ENCODE measurements at regions not wholly inside any gene's neighbourhood (a gene's known extent, or its start where the extent isn't known, plus 50 kb on each side); places are given as distances from the start of the nearest gene placed in this dataset.
"Not testable (repeated sequence)": the region's sequence is repeated elsewhere in the genome, so short reads cannot be mapped to it uniquely, and the experiment has no call there.

DNA sequence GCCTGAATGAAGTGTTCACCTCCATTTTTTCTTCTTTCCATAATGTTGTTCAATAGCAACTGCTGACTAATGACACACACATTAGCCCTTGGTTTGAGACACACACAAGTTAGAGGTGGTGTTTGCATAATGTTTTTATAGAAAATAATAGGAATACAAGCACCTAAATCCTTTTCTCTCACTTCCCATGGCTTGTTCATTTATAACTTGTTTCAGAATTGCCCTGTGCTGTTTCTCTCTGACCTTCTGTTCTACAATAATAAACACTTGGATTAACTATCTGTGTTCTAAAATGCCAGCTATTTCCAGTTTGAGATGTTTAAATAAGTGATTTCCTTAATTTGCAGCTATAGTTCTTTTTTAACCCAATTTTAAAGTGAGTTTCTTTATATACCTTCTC is 525.1 kb upstream of the ROBO2 start:
- no peak for DNase-seq (ENCODE audit: low spot score)

DNA sequence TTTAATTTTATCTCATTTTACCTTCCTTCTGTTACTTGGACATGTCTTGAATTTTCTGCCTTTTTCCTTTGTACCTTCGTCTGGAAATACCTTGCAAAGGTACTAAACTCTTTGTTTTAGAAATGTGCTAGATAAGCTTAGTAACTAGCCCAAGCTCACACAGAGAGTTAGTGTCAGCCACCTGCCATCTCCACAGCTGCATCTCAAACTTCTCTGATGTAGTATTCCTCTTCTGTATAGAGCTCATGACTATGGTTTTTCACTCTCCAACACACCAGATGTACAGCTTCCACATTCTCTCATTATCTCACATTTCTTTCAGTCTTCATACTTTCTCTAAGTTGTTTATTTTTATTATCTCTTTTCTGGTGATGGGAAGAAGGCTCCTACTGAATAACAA is 516.6 kb upstream of the ROBO2 start:
- no peak for DNase-seq (ENCODE audit: low spot score)

DNA sequence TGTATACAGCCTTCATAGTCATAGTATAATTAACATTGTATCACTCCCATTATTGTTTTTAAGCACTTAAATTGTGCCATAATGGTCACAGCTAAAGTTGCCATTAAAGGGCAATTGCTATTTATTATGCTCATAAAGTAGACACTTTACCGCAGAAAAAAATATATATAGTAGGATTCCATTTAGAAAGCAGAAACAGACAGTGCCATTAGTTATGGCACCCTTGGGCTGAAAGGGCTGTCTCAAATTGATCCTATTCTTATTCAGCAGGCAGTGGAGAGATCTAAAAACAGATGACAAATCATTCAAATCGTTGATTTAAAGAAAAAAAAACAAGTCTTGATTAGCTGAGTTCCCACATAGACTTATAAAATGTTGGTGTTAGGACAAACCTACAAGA is 514.2 kb upstream of the ROBO2 start:
- DNase-seq (ENCODE audit: low spot score): no peak

DNA sequence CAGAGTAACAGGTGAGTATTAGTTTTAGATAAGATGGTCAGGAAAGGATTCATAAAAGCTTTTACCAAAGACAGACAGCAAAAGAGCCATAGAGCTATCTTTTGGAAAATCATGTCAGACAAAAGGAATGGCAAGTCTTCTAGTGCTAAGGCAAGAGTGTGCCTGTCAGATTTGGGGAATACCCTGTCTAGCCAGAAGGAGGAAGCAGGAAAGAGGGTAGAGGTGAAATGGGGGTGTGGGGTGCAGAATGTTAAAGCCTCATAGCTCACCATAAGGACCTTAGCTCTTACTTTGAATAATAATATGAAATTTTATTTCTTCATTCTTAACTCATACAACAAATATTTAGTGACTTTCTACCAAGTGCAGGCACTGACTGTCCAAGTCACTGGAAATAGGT is 512.1 kb upstream of the ROBO2 start:
- DNase-seq (ENCODE audit: low spot score): no peak

DNA sequence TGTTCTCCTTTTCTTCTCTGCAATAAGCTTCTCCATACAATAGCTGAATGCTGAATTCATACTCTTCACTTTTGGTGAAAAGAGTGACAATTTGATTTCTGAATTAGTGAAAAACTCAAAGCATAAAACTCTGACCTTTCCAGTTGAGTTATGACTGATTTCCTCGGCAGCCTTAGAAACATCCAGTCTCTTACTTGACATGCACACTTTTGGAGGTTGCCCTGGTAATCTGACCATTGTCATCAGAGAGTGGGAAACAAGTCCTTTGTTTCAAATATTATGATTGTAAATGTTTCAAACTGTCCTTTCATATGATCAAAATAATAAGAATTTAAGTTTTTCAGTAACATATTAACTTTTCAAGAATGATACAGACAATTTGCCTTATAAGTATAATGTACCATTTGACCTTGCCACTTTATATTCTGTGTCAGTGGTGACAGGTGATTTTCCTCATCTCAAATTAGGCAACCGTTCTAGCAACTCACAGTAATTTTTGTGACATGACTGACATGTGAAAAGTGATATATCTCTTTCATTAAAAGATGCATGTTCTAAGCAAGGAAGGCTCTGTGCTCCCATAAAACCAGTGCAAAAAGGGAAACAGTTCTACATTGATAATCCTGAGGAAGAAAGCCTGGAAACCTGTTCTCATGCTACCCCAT is 507.6 kb upstream of the ROBO2 start:
- DNase-seq (ENCODE audit: low spot score): no peak

DNA sequence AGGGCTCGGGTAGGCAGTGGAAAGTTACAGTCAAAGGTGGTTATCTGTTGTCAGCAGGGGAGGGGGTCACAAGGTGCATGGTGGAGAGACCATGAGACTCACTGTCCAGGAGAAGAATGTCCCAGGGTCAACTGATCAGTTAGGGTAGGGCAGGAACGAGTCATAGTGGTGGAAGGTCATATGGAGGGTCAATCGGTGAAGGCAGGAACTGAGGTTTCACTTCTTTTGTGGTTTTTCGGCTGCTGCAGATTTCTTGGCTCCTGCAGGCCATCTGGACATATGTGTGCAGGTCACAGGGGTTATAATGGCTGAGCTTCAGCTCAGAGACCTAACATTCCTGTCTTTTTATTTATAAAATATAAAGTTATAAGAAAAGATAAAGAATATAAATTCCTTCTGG is 506.2 kb upstream of the ROBO2 start:
- DNase-seq (ENCODE audit: low spot score): not testable (repeated sequence)

DNA sequence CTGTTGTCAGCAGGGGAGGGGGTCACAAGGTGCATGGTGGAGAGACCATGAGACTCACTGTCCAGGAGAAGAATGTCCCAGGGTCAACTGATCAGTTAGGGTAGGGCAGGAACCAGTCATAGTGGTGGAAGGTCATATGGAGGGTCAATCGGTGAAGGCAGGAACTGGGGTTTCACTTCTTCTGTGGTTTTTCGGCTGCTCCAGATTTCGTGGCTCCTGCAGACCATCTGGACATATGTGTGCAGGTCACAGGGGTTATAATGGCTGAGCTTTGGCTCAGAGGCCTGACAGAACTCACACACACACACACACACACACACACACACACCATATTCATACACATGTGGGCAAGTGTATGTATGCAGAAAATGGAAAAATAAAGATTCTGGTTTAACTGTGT is 502.0 kb upstream of the ROBO2 start:
- DNase-seq (ENCODE audit: low spot score): not testable (repeated sequence)

DNA sequence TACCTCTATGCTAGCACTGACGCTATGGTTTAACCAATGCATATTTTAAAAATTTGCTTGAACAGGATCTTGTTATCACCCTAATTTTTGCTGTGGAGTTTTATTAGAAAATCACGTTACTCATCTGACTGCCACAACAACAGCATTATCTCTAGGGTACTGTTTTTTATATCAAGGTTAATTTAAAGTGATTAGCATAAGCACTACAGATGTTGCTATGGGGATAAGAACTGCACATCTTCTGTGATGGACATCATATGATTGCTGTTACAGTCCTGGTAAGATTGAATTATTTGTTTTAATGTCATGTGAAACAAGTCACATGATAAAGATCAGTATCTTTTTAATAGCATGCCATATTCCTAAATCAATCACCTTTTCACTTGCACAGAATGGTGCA is 492.2 kb upstream of the ROBO2 start:
- no peak for DNase-seq (ENCODE audit: low spot score)

DNA sequence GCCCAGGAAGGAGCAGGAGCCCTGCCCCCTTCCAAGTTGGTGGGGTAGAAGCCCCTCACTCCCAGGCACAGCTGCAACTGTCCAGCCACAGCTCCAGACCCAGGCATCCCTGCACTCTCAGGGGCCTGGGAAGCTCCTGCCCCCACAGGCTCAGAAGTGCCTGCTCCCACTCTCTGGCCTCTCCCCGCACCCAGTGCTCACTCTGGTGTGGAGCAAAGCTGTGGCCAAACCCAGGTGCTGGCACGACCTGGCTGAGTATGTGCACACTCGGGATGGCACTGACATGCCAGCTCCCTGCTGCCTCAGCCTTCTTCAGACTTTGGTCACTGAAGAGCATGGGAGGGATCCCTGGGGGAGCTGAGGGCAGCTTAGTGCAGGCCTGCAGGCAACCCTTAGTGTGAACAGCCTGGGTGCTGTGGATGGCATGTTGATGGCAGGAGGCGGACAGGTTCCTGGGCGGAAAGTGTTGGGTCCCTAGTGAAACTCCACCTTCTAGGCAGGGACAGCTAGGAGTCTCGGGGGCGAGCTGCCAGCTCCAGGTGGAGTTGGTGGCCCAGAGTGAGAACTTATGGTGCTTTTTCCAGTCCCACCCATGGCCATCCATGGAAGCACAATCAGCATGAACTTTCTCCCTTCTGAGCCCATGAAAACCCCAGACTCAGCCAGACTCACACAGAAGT is 489.2 kb upstream of the ROBO2 start:
- no peak for DNase-seq (ENCODE audit: low spot score)

DNA sequence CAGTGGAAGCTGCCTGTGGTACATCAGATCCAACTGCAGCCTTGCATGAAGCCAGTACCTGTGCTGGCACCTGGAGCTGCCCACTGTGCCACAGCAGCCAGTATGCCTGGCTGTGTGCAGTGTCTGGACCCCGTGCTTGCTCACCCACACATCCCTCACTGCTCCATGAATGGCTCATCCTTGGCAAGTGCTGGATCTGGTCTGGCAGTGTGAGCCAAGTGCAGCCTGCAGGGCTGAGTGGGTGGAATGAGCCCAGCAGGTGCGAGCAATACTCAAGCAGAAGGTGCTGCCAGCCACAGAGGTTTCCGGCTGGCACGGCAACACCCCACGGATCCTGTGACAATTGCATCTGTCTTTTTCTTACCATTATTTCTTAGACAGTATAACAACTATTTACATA is 488.2 kb upstream of the ROBO2 start:
- no peak for DNase-seq (ENCODE audit: low spot score)

DNA sequence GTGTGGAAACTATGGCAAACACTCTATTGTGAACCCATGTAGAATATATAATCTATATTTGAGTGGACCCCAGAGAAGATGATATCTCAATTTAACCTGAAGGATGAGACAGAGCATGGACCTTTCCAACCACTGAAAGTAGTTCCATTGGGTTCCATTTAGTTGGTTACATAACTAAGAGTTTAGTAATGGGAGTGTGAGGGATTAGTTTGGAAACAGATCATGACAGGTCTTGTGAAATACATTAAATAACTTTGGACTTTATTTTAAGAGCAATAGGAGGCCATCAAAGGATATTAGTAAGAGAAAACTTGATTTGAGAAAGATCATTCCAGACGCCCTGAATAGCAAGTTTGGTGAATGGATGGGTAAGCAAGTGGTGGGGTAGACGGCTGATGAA is 487.2 kb upstream of the ROBO2 start:
- DNase-seq (ENCODE audit: low spot score): no peak

DNA sequence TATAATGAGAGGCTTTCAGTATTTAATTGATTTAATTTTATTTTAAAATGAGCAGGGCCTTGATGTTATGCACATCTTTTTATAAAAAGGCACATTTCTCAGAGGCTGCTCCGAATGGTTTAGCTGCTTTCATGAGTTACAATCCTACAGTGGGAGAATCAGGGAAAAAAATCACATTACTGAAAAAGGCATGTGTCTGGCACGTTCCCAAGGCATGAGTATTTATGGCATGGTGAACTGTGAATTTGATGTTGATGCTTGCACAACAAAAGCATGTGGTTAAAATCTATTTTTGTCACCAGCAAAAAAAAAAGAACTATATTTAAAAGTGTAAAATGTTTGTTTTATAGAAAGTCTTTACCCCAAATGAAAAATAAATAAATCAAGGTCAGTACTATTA is 485.2 kb upstream of the ROBO2 start:
- DNase-seq (ENCODE audit: low spot score): peak; percentile 57

DNA sequence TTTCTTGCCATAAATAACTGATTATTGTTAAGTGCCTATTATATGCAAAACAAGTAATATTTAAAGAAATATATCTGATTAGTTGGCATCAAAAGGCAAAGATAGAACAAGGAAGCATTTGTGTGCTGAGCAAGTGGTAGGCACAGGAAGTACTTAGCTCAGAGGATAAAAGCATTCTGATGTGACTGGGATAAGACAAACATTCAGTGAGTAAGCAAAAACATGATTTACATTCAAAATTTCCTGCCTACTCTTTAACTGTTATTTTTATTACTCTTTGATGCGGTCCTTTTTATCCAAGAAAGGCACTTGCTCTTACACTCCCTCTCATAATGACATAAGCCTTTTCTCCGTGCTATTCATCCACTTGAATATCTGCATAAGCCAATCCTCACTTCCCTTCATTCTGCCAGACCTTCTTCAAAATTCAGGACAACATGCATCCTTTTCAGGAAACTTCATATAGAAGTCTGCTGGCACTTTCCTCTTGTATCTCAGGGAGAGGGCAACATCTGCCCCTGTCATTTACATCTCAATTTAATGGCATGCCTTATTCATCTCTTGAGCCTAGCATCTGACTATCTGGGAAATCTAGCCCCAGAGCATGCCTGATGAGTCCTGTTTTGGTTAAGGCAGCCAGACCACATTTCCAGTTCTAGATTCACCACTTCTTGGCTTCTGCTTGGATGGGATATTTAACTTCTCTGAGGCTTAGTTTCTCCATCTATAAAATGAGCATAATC is 478.2 kb upstream of the ROBO2 start:
- no peak for DNase-seq (ENCODE audit: low spot score)

DNA sequence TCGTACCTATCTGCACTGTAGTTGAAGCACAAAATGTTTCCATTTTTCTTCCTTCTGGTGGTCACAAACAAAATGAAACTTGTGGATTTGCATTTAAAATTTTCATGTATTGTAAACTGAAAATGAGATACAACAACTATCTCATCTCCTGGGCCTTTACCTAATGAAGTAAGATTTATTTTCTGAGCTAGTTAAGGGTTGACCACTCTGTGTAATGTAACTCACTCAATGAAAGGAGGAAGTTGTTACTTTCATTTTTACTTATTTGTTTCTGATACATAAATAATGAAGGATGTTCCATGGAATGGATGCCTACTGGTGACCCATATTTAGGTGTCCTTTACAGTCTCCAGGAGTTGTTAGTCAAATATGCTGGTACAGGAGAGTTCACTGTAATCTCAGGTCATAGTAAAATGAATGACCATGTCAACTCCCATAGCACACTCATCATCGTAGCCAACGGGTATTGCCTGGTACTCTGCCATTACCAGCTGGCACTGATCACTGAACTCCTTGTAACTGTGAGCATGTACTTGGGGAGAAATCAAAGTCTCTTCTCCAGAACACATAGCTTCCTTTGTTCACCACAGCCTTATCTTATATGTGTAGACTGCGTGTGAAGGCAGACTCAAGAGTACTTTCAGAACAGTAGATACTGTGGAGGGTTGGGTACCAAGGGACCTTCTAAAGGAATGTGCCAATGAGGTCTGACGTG is 474.2 kb upstream of the ROBO2 start:
- DNase-seq (ENCODE audit: low spot score): no peak

DNA sequence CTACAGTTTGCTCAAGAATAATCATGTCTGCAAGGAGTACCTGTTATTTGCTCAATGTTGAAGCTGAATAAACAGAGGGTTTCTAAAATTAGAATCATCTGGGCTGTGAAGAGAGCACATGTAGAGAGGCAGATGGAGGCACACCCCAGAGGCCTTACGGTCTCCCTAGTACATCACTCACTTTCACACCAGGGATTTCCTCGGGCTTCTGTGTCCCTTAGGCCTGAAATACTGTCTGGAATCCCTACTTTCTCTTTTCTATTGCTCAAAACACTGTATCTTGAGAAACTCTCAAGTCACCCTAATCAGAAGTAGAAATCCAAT is 473.7 kb upstream of the ROBO2 start:
- DNase-seq (ENCODE audit: low spot score): no peak

DNA sequence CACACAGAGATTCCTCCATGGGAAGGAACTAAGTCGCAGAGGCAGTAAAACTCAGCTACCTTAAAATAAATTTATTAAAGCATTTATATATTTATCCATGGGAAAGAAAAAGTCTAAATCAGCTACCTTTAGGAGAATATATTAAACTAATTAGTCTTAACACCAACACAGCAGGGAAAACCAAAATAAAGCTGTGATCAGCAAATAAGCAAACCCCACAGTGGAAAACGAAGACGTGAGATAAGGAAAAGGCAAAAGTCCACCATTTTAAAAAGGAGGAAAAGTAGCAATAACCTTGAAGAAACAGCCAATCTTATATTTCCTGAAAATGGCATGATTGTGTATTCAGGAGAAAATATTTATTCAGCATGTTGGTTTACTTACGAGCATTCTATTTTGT is 473.0 kb upstream of the ROBO2 start:
- no peak for DNase-seq (ENCODE audit: low spot score)

DNA sequence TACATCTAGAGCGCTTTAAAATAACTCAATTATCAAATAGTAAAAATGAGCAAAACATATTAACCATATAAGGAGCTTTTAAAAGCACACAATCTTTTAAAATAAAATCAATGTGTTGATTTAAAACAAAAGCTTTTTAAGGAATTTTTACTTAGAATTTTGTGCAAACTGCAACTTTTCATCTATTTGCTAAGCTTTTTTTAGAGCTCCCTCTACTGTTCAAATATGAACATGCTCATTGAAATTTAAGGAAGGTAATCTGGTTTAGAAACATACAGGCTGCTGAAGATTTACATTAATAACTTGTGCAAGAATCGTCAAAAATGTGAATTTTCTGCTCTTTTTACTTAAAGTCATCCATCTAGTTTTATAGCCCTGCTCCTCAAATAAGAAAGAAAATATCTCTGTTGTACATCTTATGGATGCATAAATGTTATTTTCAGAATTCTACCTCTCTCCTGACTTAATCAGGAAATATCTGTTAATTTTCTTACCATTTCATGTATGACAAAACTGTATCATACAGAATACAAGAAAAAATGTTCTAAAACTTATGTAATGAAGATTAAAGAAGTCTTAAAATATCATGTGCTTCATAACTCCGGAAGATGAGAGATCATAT is 469.4 kb upstream of the ROBO2 start:
- peak; percentile 24 for DNase-seq (ENCODE audit: low spot score)

DNA sequence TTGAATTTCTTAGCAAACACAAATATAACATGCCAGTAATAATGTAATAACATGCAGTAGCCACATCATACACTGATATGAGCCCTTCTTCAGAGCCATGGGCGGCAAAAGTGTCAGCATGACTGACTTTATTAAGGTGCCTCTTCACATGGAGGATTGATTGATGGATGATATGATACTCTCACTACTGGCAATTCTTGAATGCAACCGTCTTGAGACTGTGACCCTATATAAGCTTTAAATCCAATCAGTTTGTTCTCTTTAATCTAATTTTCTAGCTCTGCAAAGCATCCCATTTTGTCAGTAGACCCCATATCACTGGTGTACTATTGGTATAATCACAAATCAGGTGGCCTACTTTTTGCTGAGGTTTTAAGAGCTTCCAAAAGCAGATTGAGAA is 463.7 kb upstream of the ROBO2 start:
- DNase-seq (ENCODE audit: low spot score): no peak

DNA sequence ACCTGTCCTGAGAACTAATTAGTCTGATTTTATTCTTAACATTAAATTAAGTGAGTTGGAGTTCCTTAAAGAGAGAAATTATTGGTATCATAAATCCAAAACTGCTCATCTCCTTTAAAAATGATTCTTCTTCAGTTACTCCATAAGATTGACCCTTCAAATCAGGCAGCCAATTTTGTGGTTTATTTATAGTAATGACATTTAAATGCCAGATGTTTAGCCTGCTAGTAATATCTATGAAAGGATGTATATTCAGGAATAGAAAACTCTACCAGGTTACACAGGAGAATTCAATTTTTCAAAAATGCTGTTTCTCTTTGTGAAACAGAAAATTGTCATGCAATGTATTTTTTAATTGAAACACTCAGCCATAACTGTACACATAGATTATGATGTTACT is 457.8 kb upstream of the ROBO2 start:
- no peak for DNase-seq (ENCODE audit: low spot score)

DNA sequence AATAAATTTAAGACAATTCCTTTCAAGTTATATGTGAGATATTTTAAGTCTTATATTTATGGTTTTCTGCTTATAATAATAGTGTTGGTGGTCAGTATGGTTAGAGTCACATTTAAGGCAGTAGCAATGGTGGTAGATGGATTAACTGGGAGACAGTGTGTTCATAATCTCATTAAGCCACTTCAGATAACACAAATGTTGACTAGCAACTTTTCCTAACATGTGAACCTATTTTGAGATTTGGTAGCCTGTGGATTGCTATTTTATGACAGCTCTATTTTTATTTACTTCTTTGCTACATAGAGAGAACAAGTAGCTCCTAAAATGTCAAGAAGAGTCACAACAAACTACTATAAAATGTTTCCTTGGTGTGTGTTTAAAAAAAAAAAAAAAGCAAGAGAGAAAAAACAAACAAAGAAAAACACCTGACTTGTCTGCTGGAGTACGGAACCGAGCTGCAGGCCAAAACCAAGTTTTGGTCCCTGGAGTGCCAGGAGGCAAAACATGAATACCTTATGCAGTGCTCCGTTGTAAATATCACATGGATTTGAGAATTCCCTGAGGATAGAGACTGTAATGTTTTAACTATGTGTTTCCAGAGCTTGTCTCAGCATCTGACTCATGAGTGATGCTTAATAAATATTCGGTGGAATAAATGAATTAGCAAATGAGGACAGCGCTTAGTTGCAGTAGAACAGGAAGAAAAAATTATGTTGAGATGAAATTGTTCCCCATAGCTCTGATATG is 457.1 kb upstream of the ROBO2 start:
- no peak for DNase-seq (ENCODE audit: low spot score)

DNA sequence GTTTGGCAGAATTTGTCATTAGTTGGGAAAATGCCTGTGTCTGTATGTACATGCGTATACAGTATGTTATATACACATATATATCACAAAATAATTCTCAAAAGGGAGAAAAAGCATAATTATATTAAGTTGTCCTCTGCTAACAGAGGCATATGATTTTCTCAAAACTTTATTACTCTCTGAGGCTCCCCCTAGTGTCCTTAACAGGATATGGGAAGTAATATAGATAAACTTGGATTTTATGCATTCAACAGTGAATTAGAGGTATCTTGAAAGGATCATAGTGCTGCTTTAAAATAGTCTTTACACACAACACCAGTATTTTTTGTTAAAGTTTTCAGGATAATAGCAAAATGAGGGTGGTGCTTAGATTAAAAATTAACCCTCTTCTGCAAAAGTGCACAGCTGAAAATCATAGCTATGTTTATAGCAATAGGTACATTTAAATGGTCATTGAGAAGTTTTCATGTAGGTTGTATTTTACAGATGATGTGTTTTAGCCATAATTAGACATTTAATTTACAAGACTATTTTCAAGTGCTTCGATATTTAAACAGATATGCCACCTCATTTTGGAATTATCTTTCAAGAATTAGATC is 454.0 kb upstream of the ROBO2 start:
- peak; percentile 38 for DNase-seq (ENCODE audit: low spot score)

All from umbilical cord (tissue), 1 donor.